Transverse colon (tissue), 4 donors: ENCODE measurements at regions not wholly inside any gene's neighbourhood (a gene's known extent, or its start where the extent isn't known, plus 50 kb on each side); places are given as distances from the start of the nearest gene placed in this dataset.

Experiments
- DNase-seq: peaks from one replicate; pipeline ENCODE4 v3.0.0-alpha.2; 2019
- H3K27ac ChIP-seq, 4 donors: fragments of 200-600 bp; sonication (generic); 2 replicates each; pipeline ENCODE4 v1.5.1; 2016 to 2018; ENCODE audit warnings: inconsistent platforms in 4 of 4
- H3K27me3 ChIP-seq: fragments of 200-600 bp; sonication (generic); 2 replicates; pipeline ENCODE4 v1.5.1; 2017; ENCODE audit warnings: inconsistent platforms
- H3K36me3 ChIP-seq, 4 donors: fragments of 200-600 bp; sonication (generic); 2 replicates each; pipeline ENCODE4 v1.5.1; 2017 to 2019; ENCODE audit warnings: inconsistent platforms in 4 of 4
- H3K4me1 ChIP-seq, 4 donors: fragments of 200-600 bp; sonication (generic); 2 replicates each; pipeline ENCODE4 v1.5.1; 2017 to 2020; ENCODE audit warnings: inconsistent platforms in 4 of 4
- H3K4me3 ChIP-seq, 4 donors: fragments of 200-600 bp; sonication (generic); 1 replicate in 1 of 4; 2 replicates in 3 of 4; pipeline versions ENCODE4 v1.5.1 to v1.6.1; 2017 to 2019; ENCODE audit warnings: inconsistent platforms in 4 of 4
- H3K9me3 ChIP-seq, 2 donors: fragments of 200-600 bp; sonication (generic); 2 replicates each; pipeline ENCODE4 v1.5.1; 2017 to 2019; ENCODE audit warnings: inconsistent platforms in 2 of 2
- CTCF ChIP-seq, 5 experiments: fragments of 200-600 bp in 3 of 5; fragments of 450-650 bp in 2 of 5; sonication (generic) in 3 of 5; IDR thresholded peaks; 1 replicate in 2 of 5; 2 replicates in 3 of 5; pipeline ENCODE4 v1.5.1; 2016 to 2017; ENCODE audit warnings: antibody characterized with exemption in 5 of 5, inconsistent platforms in 3 of 5, mild to moderate bottlenecking in 2 of 5, moderate library complexity in 1 of 5
- EP300 ChIP-seq: sonication (generic); formaldehyde crosslinking; IDR thresholded peaks from one replicate; pipeline ENCODE4 v1.6.1; 2017; ENCODE audit warnings: antibody characterized with exemption, low read depth
- POLR2A ChIP-seq: fragments of 450-650 bp; IDR thresholded peaks from one replicate; pipeline ENCODE4 v1.6.1; 2016; ENCODE audit warnings: antibody characterized with exemption, mild to moderate bottlenecking, moderate library complexity
- POLR2AphosphoS5 ChIP-seq, 3 donors: sonication (generic); formaldehyde crosslinking; IDR thresholded peaks; one replicate each; pipeline ENCODE4 v1.6.1; 2016; ENCODE audit warnings: antibody characterized with exemption in 3 of 3
- WGBS, 2 donors: methylation state at CpG; one replicate each; pipeline ENCODE4 v1.1.5; 2018; ENCODE audit warnings: low coverage in 1 of 2; 5-methylcytosine and 5-hydroxymethylcytosine counted together
- in situ Hi-C, 4 donors: fragments of 200-750 bp; cut with MboI; loops; one replicate each; pipeline versions ENCODE4 v1.15.0 to v1.15.1; 2017; ENCODE audit warnings: low sequenced_read_pairs in 3 of 4, low pct_ligation_motif_present in 1 of 4, low pct_unique_long_range_greater_than_20kb in 1 of 4
- intact Hi-C: fragments of 100-400 bp; cut with DNase I; formaldehyde crosslinking; loops from one replicate; pipeline ENCODE4 v1.15.1; 2023; ENCODE audit warnings: low total_unique reads

GRCh38 chr13:22861958-22862466, 318.8 kb upstream of the SGCG start:
- H3K36me3 ChIP-seq: no peaks in the 10 kb centered on the region
- peaks cover 0 to 3% of the 10 kb centered on the region in 2 donors for H3K9me3 ChIP-seq
- no peak for DNase-seq
- no peak overlapping the region for H3K4me3 ChIP-seq
- no peaks in the 10 kb centered on the region for H3K4me1 ChIP-seq
- TF ChIP-seq POLR2AphosphoS5 (IDR thresholded peaks at IDR 0.05): no peak
- TF ChIP-seq CTCF (IDR thresholded peaks at IDR 0.05): no peak
- TF ChIP-seq EP300: no peak
- TF ChIP-seq POLR2A: no peak
- H3K27me3 ChIP-seq: no peaks in the 10 kb centered on the region
- intact Hi-C loops (no loop called here), in situ Hi-C loops (no loop called here)
- no peak overlapping the region for H3K27ac ChIP-seq

- no peaks in the 10 kb centered on the region for H3K4me1 ChIP-seq
- in situ Hi-C loops (no loop called here), intact Hi-C loops (no loop called here)
- no peak for DNase-seq
- H3K4me3 ChIP-seq: no peak overlapping the region
- H3K36me3 ChIP-seq: no peaks in the 10 kb centered on the region
- H3K27ac ChIP-seq: no peak overlapping the region
- H3K27me3 ChIP-seq: no peaks in the 10 kb centered on the region
- H3K9me3 ChIP-seq: no peaks in the 10 kb centered on the region
- no peak for TF ChIP-seq POLR2A
Observed at GRCh38 chr13:22862478-22862877, 318.3 kb upstream of the SGCG start.

- in situ Hi-C loops: no loop called here
- WGBS, 2 donors: 84 to 94% methylated on average over 8 to 9 of the region's 9 CpGs
- no peak for DNase-seq
- TF ChIP-seq POLR2AphosphoS5 (IDR thresholded peaks at IDR 0.05) (no peak), POLR2A (no peak), CTCF (IDR thresholded peaks at IDR 0.05) (no peak), EP300 (no peak)
- H3K9me3 ChIP-seq: no peaks in the 10 kb centered on the region
- H3K27me3 ChIP-seq: no peaks in the 10 kb centered on the region
- H3K4me3 ChIP-seq: no peak overlapping the region
- no peaks in the 10 kb centered on the region for H3K4me1 ChIP-seq
- H3K27ac ChIP-seq: no peak overlapping the region
- intact Hi-C loops: no loop called here
- no peaks in the 10 kb centered on the region for H3K36me3 ChIP-seq
Observed at GRCh38 chr13:22866221-22866620, 314.6 kb upstream of the SGCG start.

- Histone ChIP-seq H3K9me3 (no peaks in the 10 kb centered on the region), H3K36me3 (no peaks in the 10 kb centered on the region), H3K4me3 (no peak overlapping the region), H3K27ac (no peak overlapping the region), H3K27me3 (no peaks in the 10 kb centered on the region), H3K4me1 (no peaks in the 10 kb centered on the region)
- WGBS, 2 donors: 69% methylated on average over 2 of the region's 2 CpGs; no CpG with 5 or more reads in 1 of the 2 donors
- no peak for DNase-seq
- intact Hi-C loops (no loop called here), in situ Hi-C loops (no loop called here)
- no peak for TF ChIP-seq CTCF (IDR thresholded peaks at IDR 0.05)
- no peak for TF ChIP-seq POLR2A
- no peak for TF ChIP-seq POLR2AphosphoS5 (IDR thresholded peaks at IDR 0.05)
- TF ChIP-seq EP300: no peak
Observed at GRCh38 chr13:22871231-22871630, 309.5 kb upstream of the SGCG start.

GRCh38 chr13:22874839-22875238, 305.9 kb upstream of the SGCG start:
- Histone ChIP-seq H3K4me1 (no peaks in the 10 kb centered on the region), H3K4me3 (no peak overlapping the region), H3K27me3 (no peaks in the 10 kb centered on the region), H3K36me3 (no peaks in the 10 kb centered on the region), H3K9me3 (no peaks in the 10 kb centered on the region), H3K27ac (no peak overlapping the region)
- in situ Hi-C loops: no loop called here
- intact Hi-C loops: no loop called here
- DNase-seq: no peak
- 84 to 86% methylated on average over 1 of the region's 1 CpG for WGBS, 2 donors
- TF ChIP-seq CTCF (IDR thresholded peaks at IDR 0.05): no peak
- no peak for TF ChIP-seq EP300
- no peak for TF ChIP-seq POLR2A
- TF ChIP-seq POLR2AphosphoS5 (IDR thresholded peaks at IDR 0.05): no peak
